Suprapubic skin (tissue), 4 donors: ENCODE measurements at regions not wholly inside any gene's neighbourhood (a gene's known extent, or its start where the extent isn't known, plus 50 kb on each side); places are given as distances from the start of the nearest gene placed in this dataset.

ENCODE experiments used
- DNase-seq, 2 donors: peaks; one replicate each; pipeline ENCODE4 v3.0.0-alpha.2; 2019; ENCODE audit warnings: low spot score in 2 of 2
- H3K27ac ChIP-seq: fragments of 200-600 bp; sonication (generic); one replicate; pipeline ENCODE4 v1.5.1; 2019
- H3K27me3 ChIP-seq: fragments of 200-600 bp; sonication (generic); one replicate; pipeline ENCODE4 v1.5.1; 2019
- H3K36me3 ChIP-seq: fragments of 200-600 bp; sonication (generic); one replicate; pipeline ENCODE4 v1.5.1; 2019
- H3K4me1 ChIP-seq: fragments of 200-600 bp; sonication (generic); one replicate; pipeline ENCODE4 v1.5.1; 2019
- H3K4me3 ChIP-seq: fragments of 200-600 bp; sonication (generic); one replicate; pipeline ENCODE4 v1.5.1; 2019; ENCODE audit warnings: mild to moderate bottlenecking
- H3K9me3 ChIP-seq: fragments of 200-600 bp; sonication (generic); one replicate; pipeline ENCODE4 v1.5.1; 2019
- CTCF ChIP-seq, 2 donors: fragments of 200-600 bp in 1 of 2; fragments of 450-650 bp in 1 of 2; sonication (generic) in 1 of 2; IDR thresholded peaks; one replicate each; pipeline ENCODE4 v1.5.1; 2016 to 2019; ENCODE audit warnings: antibody characterized with exemption in 2 of 2, mild to moderate bottlenecking in 1 of 2, moderate library complexity in 1 of 2
- EP300 ChIP-seq: sonication (generic); formaldehyde crosslinking; IDR thresholded peaks from one replicate; pipeline ENCODE4 v1.6.1; 2017; ENCODE audit warnings: antibody characterized with exemption
- POLR2A ChIP-seq, 2 donors: fragments of 450-650 bp; IDR thresholded peaks; one replicate each; pipeline ENCODE4 v1.6.1; 2017; ENCODE audit warnings: antibody characterized with exemption in 2 of 2, mild to moderate bottlenecking in 2 of 2, moderate library complexity in 2 of 2
- POLR2AphosphoS5 ChIP-seq, 3 donors: sonication (generic); formaldehyde crosslinking; IDR thresholded peaks; one replicate each; pipeline ENCODE4 v1.6.1; 2017; ENCODE audit warnings: antibody characterized with exemption in 3 of 3
- WGBS: methylation state at CpG from one replicate; pipeline ENCODE4 v1.1.5; 2018; 5-methylcytosine and 5-hydroxymethylcytosine counted together

GRCh38 chr2:120829633-120830025 lies 94.0 kb downstream of the GLI2 start:
- H3K27me3 ChIP-seq = no peaks in the 10 kb centered on the region
- 93% methylated on average over 6 of the region's 6 CpGs for WGBS

DNA sequence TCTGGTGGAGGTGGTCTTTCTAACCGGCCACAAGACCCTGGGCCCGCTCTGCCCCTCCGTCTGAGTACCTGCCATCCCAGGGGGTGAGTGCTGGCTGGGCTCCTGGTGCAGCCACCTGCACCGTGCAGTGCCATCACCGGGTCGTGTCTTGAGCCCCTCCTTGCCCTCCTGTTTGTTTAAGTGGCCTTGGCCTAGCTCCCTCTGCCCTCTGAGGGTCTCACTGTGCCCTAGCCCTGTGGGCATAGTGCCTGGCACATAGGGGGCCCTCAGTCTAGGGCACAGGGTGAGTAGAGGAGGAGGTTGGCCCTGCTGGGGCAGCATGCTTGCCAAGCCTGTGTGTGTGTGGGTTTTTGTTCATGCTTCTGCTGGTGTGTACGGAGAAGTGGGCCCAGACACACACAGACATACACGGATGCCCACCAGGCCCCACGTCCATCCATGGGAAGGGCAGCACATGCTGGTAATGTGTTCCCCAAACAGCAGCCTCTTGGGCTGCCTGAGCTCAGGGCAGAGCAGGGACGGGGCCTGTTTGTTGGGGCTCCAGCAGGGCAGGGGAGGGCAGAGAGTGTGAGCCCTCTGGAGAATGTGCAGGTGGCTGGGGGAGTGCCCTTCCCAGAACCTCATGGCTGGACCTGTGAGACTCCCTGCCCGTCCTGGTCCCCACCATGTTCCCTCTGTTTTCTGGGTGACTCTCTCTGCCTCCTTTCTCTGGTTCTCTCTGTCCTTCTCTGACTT lies 94.6 kb downstream of the GLI2 start:
- no peaks in the 10 kb centered on the region for H3K27me3 ChIP-seq
- peaks cover 20% of the 10 kb centered on the region for H3K4me1 ChIP-seq
- no peak overlapping the region for H3K4me3 ChIP-seq
- DNase-seq = peak in 1 of 2 donors; percentile 26
- H3K9me3 ChIP-seq = no peaks in the 10 kb centered on the region
- no peak overlapping the region for H3K27ac ChIP-seq
- no peak for TF ChIP-seq CTCF (IDR thresholded peaks at IDR 0.05)
- TF ChIP-seq EP300 = no peak
- TF ChIP-seq POLR2A (IDR thresholded peaks at IDR 0.05) = no peak
- TF ChIP-seq POLR2AphosphoS5 (IDR thresholded peaks at IDR 0.05) = no peak
- WGBS = 100% methylated on average over 6 of the region's 11 CpGs
- no peaks in the 10 kb centered on the region for H3K36me3 ChIP-seq

More at GRCh38 chr2:120829633-120830025, 94.0 kb downstream of the GLI2 start:
- Histone ChIP-seq H3K4me3 (no peak overlapping the region), H3K4me1 (peaks cover 20% of the 10 kb centered on the region), H3K36me3 (no peaks in the 10 kb centered on the region), H3K27ac (no peak overlapping the region), H3K9me3 (no peaks in the 10 kb centered on the region)
- TF ChIP-seq POLR2AphosphoS5 (IDR thresholded peaks at IDR 0.05) (no peak), EP300 (no peak), POLR2A (IDR thresholded peaks at IDR 0.05) (no peak), CTCF (IDR thresholded peaks at IDR 0.05) (no peak)
- peak in 1 of 2 donors; percentile 41 for DNase-seq

- no peak overlapping the region for H3K27ac ChIP-seq
- H3K4me1 ChIP-seq = peaks cover 14% of the 10 kb centered on the region
- 40% methylated on average over 2 of the region's 2 CpGs for WGBS
- H3K4me3 ChIP-seq = no peak overlapping the region
- no peaks in the 10 kb centered on the region for H3K9me3 ChIP-seq
- DNase-seq = peak in 1 of 2 donors; percentile 14
- H3K27me3 ChIP-seq = no peaks in the 10 kb centered on the region
- TF ChIP-seq POLR2AphosphoS5 (IDR thresholded peaks at IDR 0.05) (no peak), POLR2A (IDR thresholded peaks at IDR 0.05) (no peak), EP300 (no peak), CTCF (IDR thresholded peaks at IDR 0.05) (no peak)
- no peaks in the 10 kb centered on the region for H3K36me3 ChIP-seq
Observed at GRCh38 chr2:120831086-120831485, 95.4 kb downstream of the GLI2 start.

- H3K27ac ChIP-seq = no peak overlapping the region
- H3K36me3 ChIP-seq = no peaks in the 10 kb centered on the region
- H3K4me1 ChIP-seq = peaks cover 6% of the 10 kb centered on the region
- no peak for TF ChIP-seq POLR2A (IDR thresholded peaks at IDR 0.05)
- no peak for TF ChIP-seq POLR2AphosphoS5 (IDR thresholded peaks at IDR 0.05)
- TF ChIP-seq EP300 = no peak
- no peak for TF ChIP-seq CTCF (IDR thresholded peaks at IDR 0.05)
- H3K27me3 ChIP-seq = no peaks in the 10 kb centered on the region
- H3K4me3 ChIP-seq = no peak overlapping the region
- peak in 1 of 2 donors; percentile 37 for DNase-seq
- no peaks in the 10 kb centered on the region for H3K9me3 ChIP-seq
- WGBS = 95% methylated on average over 4 of the region's 6 CpGs
Observed at GRCh38 chr2:120831891-120832290, 96.2 kb downstream of the GLI2 start.

GRCh38 chr2:120832296-120833070 lies 96.8 kb downstream of the GLI2 start:
- Histone ChIP-seq H3K36me3 (no peaks in the 10 kb centered on the region), H3K4me3 (no peak overlapping the region), H3K9me3 (no peaks in the 10 kb centered on the region), H3K27ac (no peak overlapping the region), H3K27me3 (no peaks in the 10 kb centered on the region), H3K4me1 (peaks cover 6% of the 10 kb centered on the region)
- peak in 1 of 2 donors; percentile 48 for DNase-seq
- TF ChIP-seq POLR2AphosphoS5 (IDR thresholded peaks at IDR 0.05) (no peak), POLR2A (IDR thresholded peaks at IDR 0.05) (no peak), EP300 (no peak), CTCF (IDR thresholded peaks at IDR 0.05) (no peak)
- WGBS = 89% methylated on average over 5 of the region's 11 CpGs
